BJ (cell line): ENCODE measurements at regions not wholly inside any gene's neighbourhood (a gene's known extent, or its start where the extent isn't known, plus 50 kb on each side); places are given as distances from the start of the nearest gene placed in this dataset.
A peak's percentile ranks its signal among the peaks of the same experiment; 100 is the strongest.

Experiments used
- CTCF ChIA-PET: fragments of 350-600 bp; formaldehyde crosslinking; extraction: SDS; loops from one replicate; lab custom pipeline; 2021; ENCODE audit warnings: antibody characterized with exemption, inconsistent platforms; lab: Yijun Ruan, JAX
- POLR2A ChIA-PET: fragments of 300-600 bp; sonication (Branson Sonifier 250); formaldehyde crosslinking; extraction: SDS; loops from one replicate; lab custom pipeline; 2021; ENCODE audit warnings: antibody characterized with exemption; lab: Charles Lee
- DNase-seq: peaks from one replicate; pipeline ENCODE4 v3.0.0-alpha.2; 2011; ENCODE audit warnings: low read depth
- H3K27me3 ChIP-seq: 2 replicates; pipeline ENCODE4 v1.6.0; 2011; ENCODE audit warnings: low read length; ENCODE audit not compliant: control insufficient read depth, insufficient read depth
- H3K36me3 ChIP-seq: 2 replicates; pipeline ENCODE4 v1.5.1; 2011; ENCODE audit warnings: low read length; ENCODE audit not compliant: control insufficient read depth, insufficient read depth
- H3K4me3 ChIP-seq: 2 replicates; pipeline ENCODE4 v1.5.1; 2011; ENCODE audit warnings: low read depth, mild to moderate bottlenecking, control low read depth, low read length
- TF ChIP-seq, protein P1 (sequence below): IDR thresholded peaks from 2 replicates; pipeline ENCODE4 v1.5.1; 2011; ENCODE audit warnings: low read depth, mild to moderate bottlenecking, control low read depth, inconsistent platforms, low read length, moderate library complexity; ENCODE audit not compliant: insufficient read depth

DNA sequence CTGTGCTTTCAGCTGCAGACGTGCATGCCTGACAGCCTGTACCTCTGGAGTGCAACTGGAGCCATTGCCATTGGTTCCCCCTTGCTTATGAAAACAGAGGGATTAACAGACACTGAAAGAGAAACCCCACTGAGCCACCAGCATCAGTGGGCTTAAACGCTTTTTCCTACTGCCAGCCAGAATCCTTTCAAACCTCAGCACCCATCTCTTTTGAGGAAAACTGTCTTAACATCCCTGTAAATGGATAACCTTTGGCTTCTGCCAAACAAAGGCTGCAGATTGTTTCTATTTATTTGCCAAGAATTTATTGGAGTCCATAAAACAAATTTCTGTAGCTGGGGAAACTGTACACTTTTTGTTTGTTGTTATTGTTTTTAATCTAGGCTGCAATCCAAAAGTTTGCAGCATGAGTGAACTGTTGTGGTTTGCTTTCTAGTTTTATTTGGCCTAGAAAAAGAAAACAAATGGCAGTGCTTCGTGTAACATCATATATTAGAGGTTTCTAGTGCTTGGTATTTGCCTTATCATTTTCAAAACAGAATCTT, 369.2 kb upstream of the IL12A start:
- H3K27me3 ChIP-seq = no peaks in the 10 kb centered on the region
- H3K36me3 ChIP-seq = no peaks in the 10 kb centered on the region
- ChIA-PET POLR2A (no interaction called here), CTCF (interaction anchor here (1.7 to 6.0 kb wide), 3 partner anchors 147 to 187 kb away, joined by 9 to 78 read pairs (median 10); no protein-coding TSS in a partner anchor)
- no peak overlapping the region for H3K4me3 ChIP-seq
- DNase-seq = peak; percentile 57
- TF ChIP-seq, protein P1, sequence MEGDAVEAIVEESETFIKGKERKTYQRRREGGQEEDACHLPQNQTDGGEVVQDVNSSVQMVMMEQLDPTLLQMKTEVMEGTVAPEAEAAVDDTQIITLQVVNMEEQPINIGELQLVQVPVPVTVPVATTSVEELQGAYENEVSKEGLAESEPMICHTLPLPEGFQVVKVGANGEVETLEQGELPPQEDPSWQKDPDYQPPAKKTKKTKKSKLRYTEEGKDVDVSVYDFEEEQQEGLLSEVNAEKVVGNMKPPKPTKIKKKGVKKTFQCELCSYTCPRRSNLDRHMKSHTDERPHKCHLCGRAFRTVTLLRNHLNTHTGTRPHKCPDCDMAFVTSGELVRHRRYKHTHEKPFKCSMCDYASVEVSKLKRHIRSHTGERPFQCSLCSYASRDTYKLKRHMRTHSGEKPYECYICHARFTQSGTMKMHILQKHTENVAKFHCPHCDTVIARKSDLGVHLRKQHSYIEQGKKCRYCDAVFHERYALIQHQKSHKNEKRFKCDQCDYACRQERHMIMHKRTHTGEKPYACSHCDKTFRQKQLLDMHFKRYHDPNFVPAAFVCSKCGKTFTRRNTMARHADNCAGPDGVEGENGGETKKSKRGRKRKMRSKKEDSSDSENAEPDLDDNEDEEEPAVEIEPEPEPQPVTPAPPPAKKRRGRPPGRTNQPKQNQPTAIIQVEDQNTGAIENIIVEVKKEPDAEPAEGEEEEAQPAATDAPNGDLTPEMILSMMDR = no peak

- no peak for DNase-seq
- TF ChIP-seq, protein P1 = no peak
- no peak overlapping the region for H3K4me3 ChIP-seq
- ChIA-PET POLR2A (interaction anchor here (0.6 to 0.7 kb wide), 2 partner anchors 100 to 144 kb away, joined by 3 read pairs; no protein-coding TSS in a partner anchor), CTCF (interaction anchor here (1.0 to 6.0 kb wide), 5 partner anchors 104 to 186 kb away, joined by 3 to 78 read pairs (median 9); no protein-coding TSS in a partner anchor)
- no peaks in the 10 kb centered on the region for H3K27me3 ChIP-seq
- no peaks in the 10 kb centered on the region for H3K36me3 ChIP-seq
Observed at GRCh38 chr3:159620281-159620680, 368.4 kb upstream of the IL12A start.

GRCh38 chr3:159620873-159621272, 367.8 kb upstream of the IL12A start:
- ChIA-PET POLR2A (interaction anchor here (0.6 kb wide), 1 partner anchor 143 kb away, joined by 3 read pairs; no protein-coding TSS in a partner anchor), CTCF (interaction anchor here (0.7 to 6.0 kb wide), 6 partner anchors 11 to 185 kb away, joined by 3 to 78 read pairs (median 6); no protein-coding TSS in a partner anchor)
- Histone ChIP-seq H3K36me3 (no peaks in the 10 kb centered on the region), H3K27me3 (no peaks in the 10 kb centered on the region), H3K4me3 (no peak overlapping the region)
- TF ChIP-seq, protein P1 = no peak
- peak; percentile 57 for DNase-seq

DNA sequence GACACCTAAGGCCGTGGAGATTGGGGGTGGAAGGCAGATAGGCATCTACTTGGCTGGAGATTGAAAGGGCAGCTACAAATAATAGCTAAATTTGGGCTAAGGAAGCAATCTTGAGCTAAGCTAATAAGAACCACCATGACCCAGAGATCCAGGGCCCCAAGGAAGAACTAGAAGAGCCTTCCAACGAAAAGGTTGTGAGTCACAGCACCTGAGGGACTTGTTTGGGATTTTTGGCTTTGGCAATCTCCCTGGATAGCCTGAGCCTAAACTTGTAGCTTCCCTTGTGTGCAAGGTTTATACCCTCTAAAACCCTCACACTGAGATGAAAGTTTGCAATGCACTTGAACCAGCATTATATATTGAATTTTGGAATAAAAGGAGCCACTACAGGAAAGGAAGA, 364.0 kb upstream of the IL12A start:
- TF ChIP-seq, protein P1 = no peak
- no peaks in the 10 kb centered on the region for H3K27me3 ChIP-seq
- no peak overlapping the region for H3K4me3 ChIP-seq
- H3K36me3 ChIP-seq = no peaks in the 10 kb centered on the region
- no peak for DNase-seq
- ChIA-PET CTCF (interaction anchor here (4.5 kb wide), 1 partner anchor 180 kb away, joined by 16 read pairs; no protein-coding TSS in a partner anchor), POLR2A (no interaction called here)

DNA sequence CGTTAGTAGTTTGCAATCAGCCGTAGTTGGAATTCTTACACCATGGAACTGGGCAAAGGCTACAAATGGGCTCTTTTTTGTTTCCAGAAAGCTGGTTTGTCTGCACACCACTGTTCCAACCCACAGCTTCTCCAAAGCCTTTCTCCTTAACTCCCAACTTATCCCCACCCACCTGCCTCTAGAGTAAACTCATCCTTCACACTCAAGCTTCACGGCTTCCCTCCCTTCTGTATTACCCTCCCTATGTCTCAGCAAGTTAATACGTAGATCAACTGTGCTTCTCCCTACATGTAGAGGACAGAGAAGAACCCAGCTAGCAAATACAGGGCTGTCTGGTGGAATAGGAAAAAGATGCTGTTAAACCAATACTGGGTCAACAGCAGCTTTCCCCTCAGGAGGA, 363.0 kb upstream of the IL12A start:
- TF ChIP-seq, protein P1 = no peak
- H3K4me3 ChIP-seq = no peak overlapping the region
- H3K27me3 ChIP-seq = no peaks in the 10 kb centered on the region
- CTCF ChIA-PET = interaction anchor here (0.6 to 4.5 kb wide), 3 partner anchors 141 to 180 kb away, joined by 4 to 16 read pairs (median 7); no protein-coding TSS in a partner anchor
- POLR2A ChIA-PET = no interaction called here
- DNase-seq = no peak
- no peaks in the 10 kb centered on the region for H3K36me3 ChIP-seq
